Gastrocnemius medialis (tissue), 4 donors: ENCODE measurements at regions not wholly inside any gene's neighbourhood (a gene's known extent, or its start where the extent isn't known, plus 50 kb on each side); places are given as distances from the start of the nearest gene placed in this dataset.

Source experiments
- POLR2A ChIP-seq, 2 donors: fragments of 450-650 bp; IDR thresholded peaks; one replicate each; pipeline ENCODE4 v1.6.1; 2017; ENCODE audit warnings: antibody characterized with exemption in 2 of 2, mild to moderate bottlenecking in 2 of 2, moderate library complexity in 2 of 2
- TF ChIP-seq, protein P1 (sequence below), 5 experiments: fragments of 450-650 bp in 3 of 5; fragments of 200-600 bp in 2 of 5; sonication (generic) in 2 of 5; IDR thresholded peaks in 4 of 5; conservative IDR thresholded peaks in 1 of 5; 1 replicate in 4 of 5; 2 replicates in 1 of 5; pipeline ENCODE4 v1.5.1; 2016 to 2019; ENCODE audit warnings: antibody characterized with exemption in 5 of 5, mild to moderate bottlenecking in 3 of 5, moderate library complexity in 3 of 5

- TF ChIP-seq, protein P1, sequence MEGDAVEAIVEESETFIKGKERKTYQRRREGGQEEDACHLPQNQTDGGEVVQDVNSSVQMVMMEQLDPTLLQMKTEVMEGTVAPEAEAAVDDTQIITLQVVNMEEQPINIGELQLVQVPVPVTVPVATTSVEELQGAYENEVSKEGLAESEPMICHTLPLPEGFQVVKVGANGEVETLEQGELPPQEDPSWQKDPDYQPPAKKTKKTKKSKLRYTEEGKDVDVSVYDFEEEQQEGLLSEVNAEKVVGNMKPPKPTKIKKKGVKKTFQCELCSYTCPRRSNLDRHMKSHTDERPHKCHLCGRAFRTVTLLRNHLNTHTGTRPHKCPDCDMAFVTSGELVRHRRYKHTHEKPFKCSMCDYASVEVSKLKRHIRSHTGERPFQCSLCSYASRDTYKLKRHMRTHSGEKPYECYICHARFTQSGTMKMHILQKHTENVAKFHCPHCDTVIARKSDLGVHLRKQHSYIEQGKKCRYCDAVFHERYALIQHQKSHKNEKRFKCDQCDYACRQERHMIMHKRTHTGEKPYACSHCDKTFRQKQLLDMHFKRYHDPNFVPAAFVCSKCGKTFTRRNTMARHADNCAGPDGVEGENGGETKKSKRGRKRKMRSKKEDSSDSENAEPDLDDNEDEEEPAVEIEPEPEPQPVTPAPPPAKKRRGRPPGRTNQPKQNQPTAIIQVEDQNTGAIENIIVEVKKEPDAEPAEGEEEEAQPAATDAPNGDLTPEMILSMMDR (IDR thresholded peaks at IDR 0.05 in 4 of 5, conservative IDR thresholded peaks at IDR 0.05 in 1 of 5), result no peak
- TF ChIP-seq POLR2A (IDR thresholded peaks at IDR 0.05), result no peak
Measured at GRCh38 chr11:119873761-119874421, 144.9 kb upstream of the NECTIN1 start.
